ENCODE measurements at regions not wholly inside any gene's neighbourhood (a gene's known extent, or its start where the extent isn't known, plus 50 kb on each side); places are given as distances from the start of the nearest gene placed in this dataset.

DNA sequence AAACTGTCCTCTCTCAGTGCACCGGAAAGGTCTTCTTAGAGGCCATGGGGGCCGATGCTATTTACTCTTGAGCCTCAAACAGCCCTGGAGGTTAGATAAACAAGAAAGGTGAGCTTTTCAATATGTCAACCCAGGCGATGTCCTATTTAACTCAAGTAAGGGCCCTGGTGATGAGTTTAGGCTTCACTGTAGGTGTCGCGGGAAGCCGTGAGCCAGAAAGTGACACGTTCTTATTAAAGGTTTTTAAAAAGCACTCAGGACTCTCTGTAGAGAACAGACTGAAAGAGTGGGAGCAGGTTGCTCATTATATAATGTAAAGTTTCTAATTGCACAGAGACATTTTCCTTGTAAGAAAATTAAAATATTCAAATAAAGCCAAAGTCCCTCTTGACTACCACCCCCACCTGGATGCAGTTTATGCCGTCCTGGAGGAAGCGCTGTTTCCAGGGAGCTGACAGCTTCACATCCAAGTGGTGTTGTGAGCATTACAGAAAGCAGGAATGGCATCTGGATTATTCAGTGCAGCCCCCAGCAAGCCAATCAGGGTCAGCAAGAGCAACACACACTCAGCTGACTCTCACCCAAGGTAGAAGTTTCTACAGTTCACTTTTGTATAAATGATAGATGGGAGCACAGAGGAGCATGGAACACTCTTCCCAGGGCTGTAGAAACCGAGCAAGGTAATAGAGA is 280.3 kb downstream of the DRD1 start:
- no peak for DNase-seq

DNA sequence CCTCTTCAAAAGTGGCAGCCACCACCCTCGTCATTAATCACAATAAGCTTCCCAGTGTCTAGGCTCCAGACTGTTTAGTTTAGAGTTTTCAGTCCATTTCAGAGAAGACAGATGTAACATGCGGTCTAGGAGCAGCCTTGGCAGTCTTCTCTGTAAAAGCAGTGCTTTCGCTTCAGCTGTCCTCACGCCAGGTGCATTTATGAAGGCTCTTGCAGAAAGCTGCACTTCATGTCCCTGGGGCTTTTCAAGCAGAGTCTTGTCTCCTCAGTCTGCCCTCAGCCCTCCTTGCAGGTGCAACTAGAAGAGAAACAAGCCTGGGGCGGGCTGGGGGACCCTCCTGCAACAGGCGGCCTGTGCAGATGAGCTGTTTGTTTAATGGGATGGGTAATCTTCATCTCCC is 281.9 kb downstream of the DRD1 start:
- no peak for DNase-seq

DNA sequence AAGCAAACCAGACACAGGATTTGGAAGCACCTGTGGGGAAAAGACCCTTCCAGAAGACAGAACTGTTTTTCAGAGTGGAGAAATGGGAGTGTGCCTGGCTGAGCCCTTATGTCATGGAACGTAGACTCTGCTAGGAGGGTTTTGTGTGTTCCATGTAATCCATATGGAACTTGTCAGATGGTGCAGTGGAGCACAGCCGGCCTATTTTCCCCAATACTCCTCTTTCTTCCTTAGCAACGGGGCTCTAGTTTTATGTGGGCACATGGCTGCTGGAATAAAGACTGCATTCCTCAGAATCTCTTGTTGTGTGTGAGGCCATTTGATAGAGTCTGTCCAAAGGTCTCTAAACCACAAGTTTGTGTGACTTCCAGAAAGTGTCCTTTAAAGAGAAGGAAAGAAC is 284.0 kb downstream of the DRD1 start:
- no peak for DNase-seq

DNA sequence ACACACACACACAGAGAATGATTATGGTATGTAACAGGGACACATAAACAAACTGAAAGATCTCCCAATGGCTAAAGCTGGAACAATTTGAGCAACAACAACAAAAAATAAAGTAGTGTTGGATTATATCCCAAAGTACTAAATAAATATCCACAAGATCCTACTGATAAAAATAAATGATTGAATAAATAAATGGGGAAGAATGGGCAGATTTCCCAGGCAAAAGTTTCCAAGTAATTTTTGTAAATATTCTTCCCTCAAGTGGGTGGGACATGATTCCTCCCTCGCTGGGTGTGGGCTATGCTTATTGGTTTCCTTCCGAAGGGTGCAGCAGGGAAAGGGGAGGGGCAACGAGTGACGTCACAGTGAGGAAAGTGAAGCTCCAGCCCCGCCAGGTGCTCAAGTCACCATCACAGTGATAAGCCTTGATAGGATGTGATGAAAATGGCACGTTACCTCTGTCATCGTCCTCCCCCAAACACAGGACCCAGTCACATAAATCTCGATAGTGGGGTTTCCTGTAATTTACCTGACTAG is 295.3 kb downstream of the DRD1 start:
- DNase-seq = no peak

DNA sequence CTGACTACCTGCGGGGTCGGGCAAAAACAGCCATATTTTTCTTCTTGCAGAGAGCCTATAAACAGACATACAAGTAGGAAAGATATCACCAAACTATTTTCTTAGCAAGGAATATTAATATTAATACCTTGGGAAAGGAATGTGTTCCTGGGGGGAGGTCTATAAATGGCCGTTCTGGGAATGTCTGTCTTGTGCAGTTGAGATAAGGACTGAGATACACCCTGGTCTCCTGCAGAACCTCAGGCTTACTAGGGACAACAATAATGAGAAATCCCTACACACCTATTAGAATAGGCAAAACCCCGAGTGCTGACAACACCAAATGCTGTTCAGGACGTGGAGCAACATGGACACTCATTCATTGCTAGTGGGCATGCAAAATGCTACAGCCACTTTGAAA is 297.2 kb downstream of the DRD1 start:
- no peak for DNase-seq

DNA sequence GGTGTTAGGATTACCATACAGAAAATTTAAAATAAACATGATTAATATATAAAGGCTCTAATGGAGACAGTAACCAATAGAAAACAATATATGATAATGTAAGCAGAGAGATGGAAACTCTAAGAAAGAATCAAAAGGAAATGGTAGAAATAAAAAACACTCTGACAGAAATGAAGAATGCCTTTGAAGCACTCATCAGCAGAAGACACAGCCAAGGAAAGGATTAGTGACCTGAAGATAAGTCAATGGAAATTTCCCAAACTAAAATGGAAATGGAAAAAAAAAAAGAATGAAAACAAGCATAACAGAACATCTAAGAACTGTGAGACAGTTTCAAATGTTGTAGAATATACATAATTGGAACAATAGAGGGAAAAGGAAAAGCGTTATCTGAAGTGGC is 302.6 kb downstream of the DRD1 start:
- DNase-seq = no peak

DNA sequence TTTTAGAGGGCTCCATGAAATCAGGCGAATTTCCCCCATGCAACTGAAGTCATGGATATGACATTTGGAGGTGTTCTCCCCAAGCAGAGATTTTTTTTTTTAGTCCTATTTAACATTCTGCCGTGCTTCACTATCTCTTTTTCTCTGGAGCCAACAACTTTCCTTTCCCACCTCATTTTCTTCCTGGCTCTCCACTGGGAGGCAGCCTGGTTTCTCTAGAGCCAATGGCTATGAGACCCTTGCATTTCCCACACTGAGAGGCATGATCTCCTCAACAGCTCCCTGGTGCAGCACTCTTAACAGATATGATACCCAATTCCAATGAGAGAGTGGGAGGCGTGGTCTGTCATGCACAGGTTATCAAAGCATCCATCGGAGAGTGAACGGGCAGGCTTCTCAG is 310.8 kb downstream of the DRD1 start:
- DNase-seq = no peak

DNA sequence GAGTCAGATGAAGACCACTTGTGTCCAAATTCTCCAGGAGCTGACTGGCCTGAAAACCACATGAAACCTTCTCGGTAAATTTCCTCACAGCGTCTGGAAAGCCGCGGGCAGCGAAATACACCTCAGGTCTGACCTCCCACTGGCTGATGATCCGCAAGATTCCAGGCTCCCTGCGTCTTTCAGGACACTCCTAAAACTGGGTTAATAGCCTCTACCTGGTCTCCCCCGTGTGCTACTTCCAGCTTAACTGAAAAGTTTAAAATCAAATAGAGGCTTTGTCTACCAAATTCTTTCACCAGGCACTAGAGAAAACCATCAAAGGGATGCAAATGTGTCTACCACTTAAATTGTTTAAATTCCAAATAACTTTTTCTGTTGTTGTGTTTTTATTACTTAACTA is 312.6 kb downstream of the DRD1 start:
- DNase-seq = no peak

DNA sequence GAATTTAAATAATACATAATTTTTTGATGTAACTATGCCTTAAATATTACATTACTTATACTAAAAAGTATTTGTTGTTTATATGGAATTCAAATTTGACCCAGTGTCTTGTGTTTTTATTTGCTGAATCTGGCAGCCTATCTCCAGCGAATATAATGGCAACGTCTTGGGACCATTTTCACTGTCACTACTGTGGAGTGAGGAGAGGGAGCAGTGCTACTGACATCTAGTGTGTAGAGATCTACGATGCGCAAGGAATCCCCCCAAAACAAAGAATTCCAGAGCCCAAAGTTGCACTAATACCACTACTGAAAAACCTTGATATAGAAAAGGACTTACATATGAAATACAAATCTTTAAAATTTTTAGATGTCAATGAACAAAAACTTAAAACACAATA is 314.4 kb downstream of the DRD1 start:
- no peak for DNase-seq

DNA sequence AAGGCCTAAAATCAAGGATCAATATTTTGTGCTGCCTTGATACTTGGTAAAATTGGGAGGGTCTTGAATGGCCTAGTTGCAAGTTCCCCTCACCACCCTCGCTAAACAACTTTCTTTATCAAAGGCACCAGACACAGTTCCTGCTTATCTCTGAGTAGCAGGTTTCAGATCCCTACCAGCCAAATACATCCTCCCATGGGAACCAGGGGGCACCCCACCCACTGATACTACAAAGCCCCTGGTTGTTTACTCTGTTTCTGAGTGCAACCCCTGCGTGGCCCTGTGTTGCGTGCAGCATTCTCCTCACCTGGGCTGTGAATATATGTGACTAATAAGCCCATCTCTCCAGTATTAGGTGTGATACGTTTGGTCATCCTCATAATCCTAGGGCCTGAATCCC is 314.9 kb downstream of the DRD1 start:
- DNase-seq = no peak

DNA sequence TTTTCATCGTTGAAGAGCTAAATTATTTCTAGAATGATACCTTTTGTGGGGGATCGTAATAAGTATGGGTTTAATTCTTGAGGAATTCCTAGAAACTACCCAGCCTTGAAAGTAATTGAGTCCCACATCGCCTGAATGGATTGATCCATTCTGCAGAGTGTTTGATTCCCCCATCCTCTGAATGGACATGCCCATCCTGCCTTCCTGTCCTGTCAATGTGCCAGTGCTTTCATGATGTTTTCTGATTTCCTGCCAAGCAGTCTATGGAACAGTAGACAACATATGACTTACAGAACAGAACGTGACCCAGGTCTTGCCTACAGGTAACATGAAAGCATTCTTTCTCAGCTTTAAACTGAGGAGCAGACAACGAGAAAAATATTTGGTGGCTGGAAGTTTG is 319.2 kb downstream of the DRD1 start:
- DNase-seq = no peak

DNA sequence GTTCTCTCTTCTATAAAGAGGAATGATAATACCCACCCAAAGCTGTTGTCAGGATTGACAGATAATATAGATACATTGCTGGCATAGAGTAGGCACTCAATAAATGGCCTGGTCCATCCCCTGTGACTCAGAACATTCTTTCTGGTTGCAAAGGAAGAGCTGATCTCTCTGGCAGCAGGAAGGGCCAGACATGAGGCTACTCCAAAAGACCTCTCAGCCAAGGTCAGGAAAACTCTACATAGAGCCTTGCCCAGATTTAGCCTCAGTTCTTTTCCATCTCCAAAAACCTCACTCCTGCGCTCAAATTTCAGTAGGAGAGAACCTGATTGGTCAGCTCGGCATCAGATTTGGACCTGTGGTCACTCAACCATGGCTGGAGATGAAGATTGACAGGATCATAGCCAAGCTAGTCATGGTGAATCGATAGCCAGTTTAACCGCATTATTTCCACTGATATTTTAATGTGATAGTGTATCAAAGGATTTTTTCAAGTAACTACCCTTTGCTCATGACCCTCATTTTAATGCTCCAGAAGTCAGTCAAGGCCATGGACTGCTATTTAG is 319.6 kb downstream of the DRD1 start:
- no peak for DNase-seq

DNA sequence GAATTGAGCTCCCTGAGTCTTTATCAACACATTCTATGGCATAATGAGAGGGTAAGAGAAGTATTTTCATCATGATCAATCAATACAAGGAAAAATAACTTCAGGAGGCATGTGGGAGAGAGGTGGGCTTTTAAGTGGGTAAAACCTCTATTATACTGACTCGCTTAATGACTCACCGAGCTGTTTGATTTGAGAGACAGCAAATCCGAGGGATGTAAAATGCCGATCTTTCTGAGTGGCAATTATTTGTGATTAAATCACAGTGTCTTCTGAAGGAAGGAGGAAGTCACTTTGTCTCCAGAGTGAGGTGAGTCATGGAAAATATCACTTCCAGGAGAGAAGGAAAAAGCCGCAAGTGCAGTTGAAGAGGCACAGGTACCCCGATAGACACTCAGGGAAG is 320.4 kb downstream of the DRD1 start:
- no peak for DNase-seq

DNA sequence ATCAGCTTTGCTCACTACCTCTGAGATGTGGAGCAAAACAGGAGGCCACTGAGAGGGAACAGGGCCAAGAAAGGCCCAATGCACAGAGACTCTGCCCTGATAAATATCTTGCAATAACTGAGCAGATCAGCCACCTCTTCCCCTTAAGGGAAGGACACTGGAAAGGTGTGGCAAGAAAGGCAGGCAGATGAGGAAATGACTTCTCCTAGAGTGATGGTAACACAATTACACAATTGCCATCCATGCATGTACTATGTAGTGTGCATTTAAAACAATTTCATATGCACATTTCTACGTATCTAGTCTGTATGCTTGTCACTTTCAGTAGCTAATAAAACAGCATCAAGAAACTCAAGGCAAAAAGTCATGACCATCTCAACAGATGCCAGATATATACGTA is 322.5 kb downstream of the DRD1 start:
- DNase-seq = no peak

DNA sequence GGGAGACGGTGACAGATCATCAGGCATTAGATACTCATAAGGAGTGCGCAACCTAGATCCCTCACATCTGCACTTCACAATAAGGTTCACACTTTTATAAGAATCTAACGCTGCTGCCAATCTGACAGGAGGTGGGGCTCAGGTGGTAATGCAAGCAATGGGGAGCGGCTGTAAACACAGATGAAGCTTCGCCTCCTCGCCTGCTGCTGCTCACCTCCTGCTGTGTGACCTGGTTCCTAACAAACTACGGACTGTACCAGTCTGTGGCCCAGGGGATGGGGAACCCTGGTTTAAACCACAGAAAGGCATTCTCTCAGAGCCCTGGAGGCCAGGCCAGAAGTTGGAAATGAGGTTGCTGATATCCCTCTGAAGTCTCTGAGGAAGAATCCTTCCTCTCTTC is 323.6 kb downstream of the DRD1 start:
- no peak for DNase-seq

DNA sequence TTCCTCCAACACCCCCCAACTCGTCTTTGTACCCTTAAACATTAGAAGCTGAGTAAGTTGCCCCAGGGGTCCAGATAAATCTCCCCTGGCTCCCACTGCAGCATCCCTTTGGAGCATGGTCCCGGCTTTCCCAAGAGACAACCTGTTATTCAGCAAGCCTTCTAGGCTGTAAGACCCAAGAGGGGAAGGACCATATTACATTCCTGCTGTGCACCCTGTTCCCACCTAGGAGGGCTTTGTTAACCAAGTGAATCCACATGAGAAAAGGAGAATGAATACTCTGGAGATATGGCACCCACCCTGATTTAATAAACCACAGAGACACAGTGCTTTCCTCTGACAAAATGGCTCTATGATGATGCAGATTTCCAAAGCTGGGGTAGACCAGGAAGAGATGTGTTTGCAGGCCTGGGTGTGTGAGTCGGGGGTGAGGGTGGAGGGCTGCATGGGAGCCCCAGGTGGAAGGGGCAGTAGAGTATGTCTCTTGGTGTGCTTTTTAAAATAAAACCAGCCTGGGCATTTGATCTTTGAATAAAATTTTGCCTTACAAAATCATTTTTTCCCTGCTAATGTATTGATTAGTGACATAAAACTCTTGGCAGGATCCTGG is 325.2 kb downstream of the DRD1 start:
- no peak for DNase-seq

DNA sequence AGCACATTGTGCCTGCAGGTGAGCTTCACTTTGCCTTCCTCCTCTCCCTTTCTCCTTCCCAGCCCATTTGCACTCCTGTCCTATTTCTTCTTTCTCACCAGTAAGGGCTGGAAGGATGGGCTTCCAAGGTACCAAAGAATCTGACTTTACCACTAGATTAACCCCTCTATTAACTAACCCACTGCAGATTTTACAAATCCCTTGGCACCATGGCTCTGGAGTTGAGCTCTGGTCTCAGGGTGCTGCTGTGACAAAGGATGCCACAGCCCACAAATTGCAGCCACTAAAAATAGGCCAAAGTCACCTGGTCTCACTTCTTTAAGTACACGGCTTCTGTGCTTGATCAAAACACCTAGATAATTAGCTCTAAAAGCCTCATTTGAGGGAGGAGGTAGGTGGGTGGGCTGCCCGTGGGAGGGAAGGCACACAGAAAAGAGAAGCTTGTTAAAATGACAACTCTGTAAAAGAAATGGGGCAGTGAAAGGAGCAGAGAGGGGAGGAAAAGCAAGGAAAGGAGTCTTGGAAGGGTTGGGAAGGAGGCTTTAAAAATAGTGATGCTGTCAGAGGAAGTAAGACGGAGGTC is 327.4 kb downstream of the DRD1 start:
- DNase-seq = no peak

DNA sequence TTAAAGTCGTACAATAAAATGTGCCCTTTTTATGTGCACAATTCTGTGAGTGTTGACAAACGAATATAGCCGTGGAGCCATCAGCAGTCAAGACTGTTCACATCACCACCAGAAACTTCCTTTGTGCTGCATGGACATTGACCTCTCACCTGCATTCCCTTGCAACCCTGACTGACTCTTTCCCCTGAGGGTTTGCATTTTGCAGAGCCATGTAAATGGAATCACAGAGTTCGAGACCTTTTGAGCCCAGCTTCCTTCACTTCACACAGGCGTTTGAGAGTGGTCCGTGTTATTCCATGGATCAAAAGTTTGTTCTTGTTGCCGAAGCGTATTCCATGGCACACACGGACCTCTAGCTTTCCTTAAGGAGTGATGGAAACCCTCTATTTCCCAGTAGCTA is 328.2 kb downstream of the DRD1 start:
- DNase-seq = no peak

DNA sequence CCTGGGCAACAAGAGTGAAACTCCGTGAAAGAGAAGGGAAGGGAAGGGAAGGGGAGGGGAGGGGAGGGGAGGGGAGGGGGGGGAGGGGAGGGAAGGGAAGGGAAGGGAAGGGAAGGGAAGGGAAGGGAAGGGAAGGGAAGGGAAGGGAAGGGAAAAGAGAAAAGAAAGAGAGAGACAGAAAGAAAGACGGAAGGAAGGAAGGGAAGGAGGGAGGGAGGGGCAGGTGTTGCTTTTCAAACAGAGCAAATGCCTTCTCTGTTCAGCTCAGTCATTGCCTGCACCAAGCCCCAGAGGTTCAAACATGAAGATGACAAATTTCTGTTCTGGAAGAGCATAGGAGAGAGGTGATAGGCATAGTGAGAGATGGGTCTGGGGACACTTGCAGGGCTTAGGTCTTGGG is 330.0 kb downstream of the DRD1 start:
- no peak for DNase-seq

DNA sequence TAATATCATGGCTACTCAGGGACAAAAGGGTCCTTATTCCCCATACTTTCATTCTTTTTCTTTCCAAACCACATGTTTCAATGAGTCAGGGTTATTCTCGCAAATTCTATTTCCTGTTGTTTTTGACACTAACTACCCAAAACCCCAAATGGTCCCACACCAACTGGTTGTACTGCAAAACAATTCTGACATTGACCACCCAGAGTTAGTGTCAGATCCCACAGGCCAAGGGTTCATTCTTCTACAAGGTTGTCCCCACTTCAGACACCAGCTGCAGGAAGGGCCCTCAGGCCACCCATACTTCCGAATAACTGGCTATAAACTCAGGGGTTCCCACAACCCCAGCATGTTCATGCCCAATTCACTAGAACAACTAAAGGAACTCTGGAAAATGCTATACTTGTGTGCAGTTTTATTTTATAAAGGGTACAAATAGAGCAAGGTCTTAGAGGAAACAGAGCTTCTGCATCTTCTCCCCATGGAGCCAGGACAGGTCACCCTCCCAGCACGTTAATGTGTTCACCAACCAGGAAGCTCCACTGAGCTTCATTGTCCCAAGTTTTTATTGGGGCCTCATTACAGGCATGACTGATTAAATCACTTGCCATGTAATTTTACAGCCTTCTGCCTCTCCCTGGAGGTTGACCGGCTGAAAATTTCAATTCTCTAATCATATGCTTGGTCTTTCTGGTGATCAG is 334.8 kb downstream of the DRD1 start:
- no peak for DNase-seq

DNA sequence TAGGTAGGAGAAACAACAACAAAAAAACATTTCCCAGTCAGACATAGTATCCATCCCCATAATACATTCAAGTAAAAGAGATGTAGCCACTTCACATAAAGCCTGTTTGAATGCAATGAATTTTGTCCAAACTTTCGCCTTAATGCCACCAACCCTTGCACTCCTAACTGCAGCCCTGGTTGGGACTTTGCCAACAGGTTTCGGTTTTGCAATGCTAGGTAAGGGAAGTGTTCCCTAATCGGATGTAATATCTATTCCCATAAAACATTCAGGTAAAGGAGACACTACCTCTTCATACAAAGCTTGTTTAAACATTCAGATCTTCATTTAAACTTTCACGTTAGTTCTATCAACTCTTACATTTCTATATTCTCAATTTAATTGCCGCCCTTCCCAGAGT is 336.1 kb downstream of the DRD1 start:
- DNase-seq = no peak

DNA sequence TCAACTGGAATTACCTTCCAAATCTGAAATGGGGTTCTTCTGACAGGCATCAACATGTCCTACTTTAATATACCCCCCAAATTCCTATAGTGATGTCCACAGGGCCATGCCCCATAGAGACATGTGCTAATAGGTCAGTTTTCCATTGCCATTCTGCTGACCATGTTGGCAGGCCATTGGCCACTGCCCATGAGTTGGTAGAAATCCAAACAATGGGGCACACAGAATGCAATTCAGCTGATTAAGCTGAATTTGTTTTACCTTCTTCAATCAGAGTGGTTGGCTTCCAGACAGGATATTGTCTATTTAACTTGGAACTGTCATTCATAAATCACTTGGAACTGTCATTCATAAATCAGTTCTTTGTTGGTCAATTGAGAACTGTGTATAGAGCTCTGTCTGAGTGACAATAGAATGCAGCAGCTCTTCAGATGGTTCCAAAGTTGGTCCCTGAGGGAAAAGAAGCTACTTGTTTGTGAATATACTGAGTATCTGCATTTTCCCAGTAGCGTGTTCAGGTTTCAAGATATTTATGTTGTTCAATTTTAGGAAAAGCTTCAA is 336.9 kb downstream of the DRD1 start:
- DNase-seq = no peak

DNA sequence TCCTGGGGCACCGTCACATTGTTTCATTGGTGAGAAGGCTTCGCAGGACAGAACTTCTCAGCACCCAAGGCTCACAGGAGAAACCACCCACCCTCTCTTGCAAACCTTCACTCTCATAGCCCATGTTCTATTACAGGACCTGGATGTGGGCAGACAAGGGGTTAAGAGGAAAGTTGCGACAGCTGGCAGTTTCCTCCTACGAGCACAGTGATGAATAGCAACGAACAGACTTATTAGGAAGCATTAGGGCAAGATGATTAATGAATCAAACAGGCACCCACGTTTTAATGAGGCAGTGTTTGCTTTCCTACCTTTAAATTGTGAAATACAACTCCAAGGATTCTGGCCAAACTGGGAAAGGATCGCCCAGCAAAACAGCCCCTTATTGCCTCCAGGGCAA is 339.3 kb downstream of the DRD1 start:
- DNase-seq = no peak
